ENCODE measurements at regions not wholly inside any gene's neighbourhood (a gene's known extent, or its start where the extent isn't known, plus 50 kb on each side); places are given as distances from the start of the nearest gene placed in this dataset.

- DNase-seq = no peak
These were observed 56.2 kb upstream of the PEX5L start for GRCh38 chr3:180092889-180093288.

GRCh38 chr3:180093535-180093934 lies 56.8 kb upstream of the PEX5L start:
- no peak for DNase-seq

DNA sequence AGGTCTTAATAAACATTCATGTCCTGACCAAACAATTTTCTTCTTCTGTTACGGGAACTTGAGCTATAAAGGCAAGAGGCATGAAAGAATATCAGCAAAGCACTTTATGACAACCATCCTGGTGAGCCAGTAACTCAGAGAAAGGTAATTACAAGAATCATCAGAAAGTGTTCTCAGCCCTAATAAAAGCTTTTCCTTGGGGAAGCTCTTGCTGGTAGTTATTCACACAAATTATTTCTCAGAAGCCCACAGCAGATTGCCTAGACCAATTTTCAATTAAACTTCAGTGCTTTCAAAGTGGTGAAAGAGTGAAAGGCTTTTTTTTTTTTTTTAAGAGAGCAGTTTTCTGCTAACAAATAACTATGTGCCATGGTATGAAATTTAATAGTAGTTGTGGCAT lies 60.9 kb upstream of the PEX5L start:
- no peak for DNase-seq

- no peak for DNase-seq
These were observed 65.4 kb upstream of the PEX5L start for GRCh38 chr3:180102134-180102533.

DNA sequence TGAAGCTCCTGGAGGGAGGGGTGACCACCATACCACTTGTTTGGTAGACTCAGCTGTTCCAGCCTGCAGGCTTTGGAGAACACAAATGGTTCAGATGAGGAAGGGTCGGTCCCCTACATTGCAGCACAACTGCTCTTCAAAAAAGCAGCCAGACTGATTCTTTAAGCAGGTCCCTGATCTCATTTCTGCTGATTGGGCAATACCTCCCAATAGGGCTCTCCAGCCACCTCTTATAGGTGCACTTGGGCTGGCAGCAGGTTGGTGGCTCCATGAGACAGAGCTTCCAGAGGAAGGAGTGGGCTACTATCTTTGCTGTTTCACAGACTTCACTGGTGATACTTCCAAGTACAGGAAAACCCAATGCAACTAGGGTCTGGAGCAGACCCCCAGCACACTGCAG lies 65.9 kb upstream of the PEX5L start:
- DNase-seq = no peak

- no peak for DNase-seq
These were observed 79.5 kb upstream of the PEX5L start for GRCh38 chr3:180116203-180116602.

DNA sequence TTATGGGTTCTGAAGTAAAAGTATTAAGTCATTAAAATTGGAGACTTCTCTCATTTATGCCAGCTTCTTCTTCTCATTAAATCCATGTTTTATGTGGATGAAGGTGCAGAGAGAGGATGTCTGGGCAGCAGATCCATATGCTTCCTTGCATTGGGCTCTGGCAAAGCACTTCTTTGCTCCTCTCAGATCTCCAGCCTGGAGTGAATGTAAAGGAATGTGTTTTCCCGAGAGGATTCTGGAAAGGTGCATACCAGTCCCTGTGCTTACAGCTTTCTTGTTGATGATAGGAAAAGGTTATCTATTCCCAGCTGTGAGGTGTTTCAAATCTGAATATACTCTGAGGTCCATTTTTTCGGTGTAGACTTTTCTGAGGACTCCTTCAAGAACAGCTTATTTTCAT lies 79.9 kb upstream of the PEX5L start:
- DNase-seq = peak in 6 of 58 donors; percentile 1 to 8 (median 1)

DNA sequence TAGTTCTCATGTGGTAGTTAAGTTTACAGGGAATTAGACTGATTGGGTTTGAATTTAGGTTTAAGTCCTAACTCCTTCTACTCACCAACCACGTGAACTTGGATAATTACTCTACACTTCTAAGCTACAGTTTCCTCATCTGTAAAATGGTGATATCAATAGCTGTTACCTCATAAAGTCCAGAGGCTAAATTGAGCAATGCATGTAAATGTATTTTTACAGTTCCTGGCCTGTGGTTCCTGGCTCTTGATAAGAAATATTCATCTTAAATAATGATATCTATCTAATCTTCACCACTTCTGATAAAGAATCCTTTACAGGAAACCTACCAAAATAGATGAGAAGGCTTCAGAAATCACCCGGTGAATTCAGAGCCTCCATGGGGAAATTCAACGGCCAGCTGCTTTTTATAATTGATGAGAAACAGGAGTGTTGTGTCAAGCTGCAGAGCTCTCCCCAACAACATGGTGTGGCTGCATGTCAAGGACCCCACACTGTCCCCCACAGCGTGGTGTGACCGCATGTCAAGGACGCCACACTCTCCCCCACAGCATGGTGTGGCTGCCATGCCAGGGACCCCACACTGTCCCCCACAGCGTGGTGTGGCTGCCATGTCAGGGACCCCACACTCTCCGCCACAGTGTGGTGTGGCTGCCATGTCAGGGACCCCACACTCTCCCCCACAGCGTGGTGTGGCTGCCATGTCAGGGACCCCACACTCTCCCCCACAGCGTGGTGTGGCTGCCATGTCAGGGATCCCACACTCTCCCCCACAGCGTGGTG lies 80.8 kb upstream of the PEX5L start:
- DNase-seq = no peak

DNA sequence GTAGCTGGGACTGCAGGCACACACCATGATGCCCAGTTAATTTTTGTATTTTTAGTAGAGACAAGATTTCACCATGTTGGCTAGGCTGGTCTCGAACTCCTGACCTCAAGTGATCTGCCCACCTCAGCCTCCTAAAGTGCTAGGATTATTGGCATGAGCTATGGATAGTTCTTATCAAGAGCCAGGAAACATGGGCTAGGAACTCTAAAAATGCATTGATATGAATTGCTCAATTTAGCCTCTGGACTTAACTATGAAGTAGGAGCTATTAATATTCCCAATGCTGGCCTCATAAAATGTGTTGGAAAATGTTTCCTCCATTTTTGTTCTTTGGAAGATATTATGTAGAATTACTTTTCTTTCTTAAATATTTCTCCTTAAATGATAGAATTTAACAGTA lies 82.8 kb upstream of the PEX5L start:
- DNase-seq = no peak

- DNase-seq = no peak
These were observed 87.2 kb upstream of the PEX5L start for GRCh38 chr3:180123928-180124327.

DNA sequence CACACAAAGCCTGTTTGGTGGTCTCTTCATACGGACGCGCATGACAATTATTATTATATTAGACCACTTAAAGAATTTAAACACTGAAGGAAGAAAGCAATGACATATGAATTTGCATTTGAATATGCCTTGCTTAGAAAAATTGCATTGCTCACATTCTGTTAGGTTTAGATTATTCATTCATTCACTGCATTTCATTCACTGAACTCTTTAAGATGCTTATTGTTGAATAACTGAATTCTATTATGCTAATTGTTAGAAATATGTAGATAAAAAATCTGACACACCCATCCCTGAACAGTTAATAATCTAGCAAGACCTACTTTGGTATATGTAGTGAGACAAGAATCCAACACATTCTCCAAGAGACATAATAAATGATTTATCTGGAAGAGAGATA lies 94.4 kb upstream of the PEX5L start:
- DNase-seq = no peak

- DNase-seq = no peak
These were observed 98.4 kb upstream of the PEX5L start for GRCh38 chr3:180135101-180135500.

DNA sequence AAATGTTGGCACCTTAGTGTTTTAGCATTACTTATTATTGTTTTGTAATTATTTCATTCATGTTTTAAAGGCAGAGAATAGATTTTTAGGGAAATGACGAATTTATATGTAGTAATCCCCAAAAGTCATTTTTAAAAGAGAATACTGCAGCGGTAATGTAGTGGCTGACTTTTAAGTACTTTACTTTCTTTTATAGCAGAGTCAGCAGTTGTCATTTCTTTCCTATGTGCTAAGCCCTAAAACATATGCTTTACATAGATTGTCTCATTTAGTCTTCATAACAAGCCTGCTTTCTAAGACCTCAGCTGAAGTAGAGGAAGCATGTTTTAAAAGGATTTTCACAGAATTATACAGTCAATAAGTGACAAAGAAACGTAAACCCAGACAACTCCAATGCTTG lies 102.1 kb upstream of the PEX5L start:
- DNase-seq = no peak

- no peak for DNase-seq
These were observed 105.3 kb upstream of the PEX5L start for GRCh38 chr3:180142041-180142440.

- DNase-seq = no peak
These were observed 105.7 kb upstream of the PEX5L start for GRCh38 chr3:180142472-180142871.

- DNase-seq = no peak
These were observed 125.0 kb upstream of the PEX5L start for GRCh38 chr3:180161770-180162169.

DNA sequence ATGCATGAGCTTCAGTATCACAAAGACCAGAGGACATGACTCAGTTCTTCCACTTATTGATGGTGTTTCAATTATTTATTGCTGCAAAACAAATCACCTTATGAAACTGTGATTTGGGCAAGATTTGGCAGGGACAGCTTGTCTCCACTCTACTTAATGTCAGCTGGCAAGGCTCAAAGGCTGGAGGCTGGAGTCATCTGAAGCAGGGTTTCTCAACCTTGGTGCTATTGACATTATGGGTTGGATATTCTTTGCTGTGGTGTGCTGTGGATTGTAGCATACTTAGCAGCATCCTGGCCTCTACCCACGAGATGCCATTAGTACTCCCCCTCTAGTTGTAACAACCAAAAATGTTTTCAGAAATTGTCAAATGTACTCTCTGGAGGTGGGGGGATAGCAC lies 138.8 kb upstream of the PEX5L start:
- no peak for DNase-seq

- DNase-seq = no peak
These were observed 139.3 kb upstream of the PEX5L start for GRCh38 chr3:180176059-180176458.

- DNase-seq = no peak
These were observed 140.5 kb upstream of the PEX5L start for GRCh38 chr3:180177255-180177654.

- no peak for DNase-seq
These were observed 142.8 kb upstream of the PEX5L start for GRCh38 chr3:180179562-180179961.

GRCh38 chr3:180180795-180181194 lies 144.1 kb upstream of the PEX5L start:
- DNase-seq = no peak

- DNase-seq = no peak
These were observed 144.7 kb upstream of the PEX5L start for GRCh38 chr3:180181387-180181786.

DNA sequence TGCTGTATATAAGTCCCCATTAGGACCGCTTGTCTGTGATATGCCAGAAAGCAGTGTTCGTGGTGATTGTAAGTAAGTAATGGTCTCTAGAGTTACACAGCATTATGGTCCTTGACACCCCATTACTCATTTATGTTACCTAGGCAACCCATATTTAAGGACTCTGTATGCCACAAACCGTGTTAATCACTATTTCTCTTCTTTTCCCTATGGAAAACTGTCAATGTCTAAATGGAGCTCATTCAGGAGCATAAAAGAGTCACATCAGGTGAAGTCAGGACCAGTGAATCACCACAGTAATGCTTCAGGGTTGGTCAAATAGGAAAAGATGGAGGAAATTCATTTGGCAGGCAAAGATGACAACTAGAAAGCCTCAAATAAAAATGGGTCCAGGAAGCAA lies 146.6 kb upstream of the PEX5L start:
- DNase-seq = no peak

DNA sequence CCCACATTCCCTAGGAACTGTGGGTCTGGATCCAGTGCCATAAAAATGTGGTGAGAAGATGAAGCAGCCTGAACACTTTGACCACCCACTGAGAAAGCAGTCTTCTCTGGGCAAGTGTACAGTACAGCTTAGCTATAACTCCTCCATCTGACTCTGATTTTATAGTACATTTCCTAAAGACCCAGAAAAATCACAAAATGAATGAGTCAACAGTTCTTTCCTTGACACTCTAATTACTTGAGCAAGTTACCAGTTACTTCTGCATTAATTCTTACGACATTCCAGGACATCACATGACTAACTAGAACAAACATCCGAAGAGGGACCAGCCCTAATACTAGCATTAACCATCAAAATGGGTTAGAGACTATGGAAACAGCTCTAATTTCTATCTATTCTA lies 148.1 kb upstream of the PEX5L start:
- DNase-seq = peak in 6 of 58 donors; percentile 3 to 18 (median 6)
